HEK293 (cell line): ENCODE measurements at regions not wholly inside any gene's neighbourhood (a gene's known extent, or its start where the extent isn't known, plus 50 kb on each side); places are given as distances from the start of the nearest gene placed in this dataset.

Experiments used
- CTCF ChIA-PET: fragments of 350-600 bp; formaldehyde crosslinking; extraction: SDS; loops from one replicate; lab custom pipeline; 2021; ENCODE audit warnings: antibody characterized with exemption; lab: Yijun Ruan, JAX
- POLR2A ChIA-PET: fragments of 300-600 bp; formaldehyde crosslinking; extraction: SDS; loops from one replicate; lab custom pipeline; 2020; ENCODE audit warnings: antibody characterized with exemption, inconsistent platforms; lab: Yijun Ruan, JAX
- H3K27ac ChIP-seq: fragments of 200-500 bp; sonication (Bioruptor generic); 2 replicates; pipeline ENCODE4 v1.5.1; 2014; ENCODE audit warnings: low read depth, low read length, control low read depth, inconsistent platforms; ENCODE audit errors: extremely low read depth
- H3K36me3 ChIP-seq, 2 experiments: fragments of 200-500 bp in 1 of 2; sonication (Bioruptor generic) in 1 of 2; 1 replicate in 1 of 2; 2 replicates in 1 of 2; pipeline ENCODE4 v1.5.1; 2014 to 2017; ENCODE audit warnings: inconsistent platforms in 2 of 2, low read length in 2 of 2; ENCODE audit not compliant: control insufficient read depth in 2 of 2, insufficient read depth in 1 of 2
- H3K4me1 ChIP-seq: fragments of 200-500 bp; sonication (Bioruptor generic); 2 replicates; pipeline ENCODE4 v1.5.1; 2014; ENCODE audit warnings: mild to moderate bottlenecking, low read length, inconsistent platforms; ENCODE audit not compliant: control insufficient read depth, insufficient read depth
- H3K4me3 ChIP-seq: 2 replicates; pipeline ENCODE4 v1.5.1; 2011; ENCODE audit warnings: low read depth, mild to moderate bottlenecking, control low read depth, low read length, moderate library complexity
- H3K9me3 ChIP-seq: fragments of 200-500 bp; sonication (Bioruptor generic); 2 replicates; pipeline ENCODE4 v1.5.1; 2014; ENCODE audit warnings: low read depth, low read length, inconsistent platforms; ENCODE audit not compliant: control insufficient read depth, insufficient read depth
- IKZF3 ChIP-seq: fragments of 450-650 bp; IDR thresholded peaks from 2 replicates; pipeline ENCODE4 v1.5.0; 2018; ENCODE audit warnings: missing biosample characterization, mild to moderate bottlenecking, missing genetic modification characterization, moderate library complexity
- KLF16 ChIP-seq: fragments of 450-650 bp; formaldehyde crosslinking; IDR thresholded peaks from 2 replicates; pipeline ENCODE4 v1.5.1; 2017; ENCODE audit warnings: missing biosample characterization, missing genetic modification characterization
- OSR2 ChIP-seq: fragments of 450-650 bp; formaldehyde crosslinking; IDR thresholded peaks from 2 replicates; pipeline ENCODE4 v1.5.1; 2016; ENCODE audit warnings: missing biosample characterization, missing genetic modification characterization
- REPIN1 ChIP-seq: fragments of 450-650 bp; formaldehyde crosslinking; IDR thresholded peaks from 2 replicates; pipeline ENCODE4 v1.5.1; 2017; ENCODE audit warnings: missing biosample characterization, missing genetic modification characterization, low read depth
- YY2 ChIP-seq: fragments of 450-650 bp; formaldehyde crosslinking; IDR thresholded peaks from 2 replicates; pipeline ENCODE4 v1.5.1; 2016; ENCODE audit warnings: missing biosample characterization, missing genetic modification characterization
- ZBTB21 ChIP-seq: fragments of 450-650 bp; formaldehyde crosslinking; IDR thresholded peaks from 2 replicates; pipeline ENCODE4 v1.5.1; 2017; ENCODE audit warnings: missing biosample characterization, missing genetic modification characterization
- ZBTB48 ChIP-seq: fragments of 450-650 bp; formaldehyde crosslinking; IDR thresholded peaks from 2 replicates; pipeline ENCODE4 v1.5.1; 2016; ENCODE audit warnings: missing biosample characterization, missing genetic modification characterization
- ZFP69B ChIP-seq: fragments of 450-650 bp; formaldehyde crosslinking; IDR thresholded peaks from 2 replicates; pipeline ENCODE4 v1.5.1; 2016; ENCODE audit warnings: missing biosample characterization, missing genetic modification characterization
- ZNF140 ChIP-seq: fragments of 450-650 bp; formaldehyde crosslinking; IDR thresholded peaks from 2 replicates; pipeline ENCODE4 v1.5.1; 2016; ENCODE audit warnings: missing biosample characterization, missing genetic modification characterization
- ZNF2 ChIP-seq: fragments of 450-650 bp; formaldehyde crosslinking; IDR thresholded peaks from 2 replicates; pipeline ENCODE4 v1.5.1; 2016; ENCODE audit warnings: missing biosample characterization, missing genetic modification characterization
- ZNF221 ChIP-seq: fragments of 450-650 bp; formaldehyde crosslinking; IDR thresholded peaks from 2 replicates; pipeline ENCODE4 v1.5.1; 2017; ENCODE audit warnings: missing biosample characterization, missing genetic modification characterization, borderline replicate concordance
- ZNF426 ChIP-seq: fragments of 450-650 bp; formaldehyde crosslinking; IDR thresholded peaks from 2 replicates; pipeline ENCODE4 v1.5.1; 2017; ENCODE audit warnings: missing biosample characterization, missing genetic modification characterization, mild to moderate bottlenecking, inconsistent platforms, moderate library complexity
- ZNF670 ChIP-seq: fragments of 450-650 bp; formaldehyde crosslinking; IDR thresholded peaks from 2 replicates; pipeline ENCODE4 v1.5.1; 2016; ENCODE audit warnings: missing biosample characterization, missing genetic modification characterization, low read depth
- ZNF776 ChIP-seq: fragments of 450-650 bp; formaldehyde crosslinking; IDR thresholded peaks from 2 replicates; pipeline ENCODE4 v1.5.0; 2017; ENCODE audit warnings: missing biosample characterization, missing genetic modification characterization, borderline replicate concordance
- ZNF843 ChIP-seq: fragments of 450-650 bp; formaldehyde crosslinking; IDR thresholded peaks from 2 replicates; pipeline ENCODE4 v1.5.1; 2016; ENCODE audit warnings: missing biosample characterization, missing genetic modification characterization
- ZXDB ChIP-seq: fragments of 450-650 bp; formaldehyde crosslinking; IDR thresholded peaks from 2 replicates; pipeline ENCODE4 v1.5.1; 2016; ENCODE audit warnings: missing biosample characterization, missing genetic modification characterization
- TF ChIP-seq, protein P1 (sequence below): fragments of 450-650 bp; formaldehyde crosslinking; IDR thresholded peaks from 2 replicates; pipeline ENCODE4 v1.5.1; 2016; ENCODE audit warnings: missing biosample characterization, missing genetic modification characterization
- TF ChIP-seq, protein P2 (sequence below): fragments of 450-650 bp; formaldehyde crosslinking; IDR thresholded peaks from 2 replicates; pipeline ENCODE4 v1.5.1; 2017; ENCODE audit warnings: missing biosample characterization, mild to moderate bottlenecking, missing genetic modification characterization, moderate library complexity
- TF ChIP-seq, protein P3 (sequence below): fragments of 450-650 bp; formaldehyde crosslinking; IDR thresholded peaks from 2 replicates; pipeline ENCODE4 v1.5.1; 2016; ENCODE audit warnings: missing biosample characterization, missing genetic modification characterization
- TF ChIP-seq, protein P4 (sequence below): fragments of 450-650 bp; formaldehyde crosslinking; IDR thresholded peaks from 2 replicates; pipeline ENCODE4 v1.5.1; 2016; ENCODE audit warnings: missing biosample characterization, missing genetic modification characterization, low read depth
- TF ChIP-seq, protein P5 (sequence below): fragments of 450-650 bp; formaldehyde crosslinking; IDR thresholded peaks from 2 replicates; pipeline ENCODE4 v1.5.1; 2017; ENCODE audit warnings: missing biosample characterization, missing genetic modification characterization

DNA sequence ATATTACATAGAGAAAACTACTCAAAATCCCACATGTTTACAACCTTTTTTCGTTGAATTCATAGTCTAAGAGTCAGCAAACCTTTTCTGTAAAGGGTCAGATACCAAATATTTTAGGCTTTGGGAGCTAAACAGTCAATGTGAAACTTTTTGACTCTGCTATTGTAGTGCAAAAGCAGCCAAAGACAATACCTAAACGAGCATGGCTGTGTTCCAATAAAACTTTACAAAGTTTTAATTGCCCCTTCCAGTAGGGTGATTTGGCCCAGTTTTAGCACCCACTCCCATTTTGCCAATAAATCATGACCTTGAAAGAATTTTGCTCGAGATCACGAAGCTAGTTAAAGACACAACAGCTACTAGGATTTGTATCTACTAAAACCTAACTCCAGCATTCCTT, 147.2 kb downstream of the ANKRD50 start:
- Histone ChIP-seq H3K27ac (no peak overlapping the region), H3K4me1 (no peaks in the 10 kb centered on the region), H3K4me3 (no peak overlapping the region), H3K9me3 (no peaks in the 10 kb centered on the region), H3K36me3 (no peaks in the 10 kb centered on the region)
- POLR2A ChIA-PET: no interaction called here
- no peak for TF ChIP-seq IKZF3 (tag by site-specific recombination)
- no peak for TF ChIP-seq ZNF2 (tag by site-specific recombination)
- no peak for TF ChIP-seq KLF16 (tag by site-specific recombination)
- no peak for TF ChIP-seq REPIN1 (tag by site-specific recombination)
- no peak for TF ChIP-seq ZXDB
- TF ChIP-seq, protein P1, sequence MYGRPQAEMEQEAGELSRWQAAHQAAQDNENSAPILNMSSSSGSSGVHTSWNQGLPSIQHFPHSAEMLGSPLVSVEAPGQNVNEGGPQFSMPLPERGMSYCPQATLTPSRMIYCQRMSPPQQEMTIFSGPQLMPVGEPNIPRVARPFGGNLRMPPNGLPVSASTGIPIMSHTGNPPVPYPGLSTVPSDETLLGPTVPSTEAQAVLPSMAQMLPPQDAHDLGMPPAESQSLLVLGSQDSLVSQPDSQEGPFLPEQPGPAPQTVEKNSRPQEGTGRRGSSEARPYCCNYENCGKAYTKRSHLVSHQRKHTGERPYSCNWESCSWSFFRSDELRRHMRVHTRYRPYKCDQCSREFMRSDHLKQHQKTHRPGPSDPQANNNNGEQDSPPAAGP: no peak
- CTCF ChIA-PET: no interaction called here

DNA sequence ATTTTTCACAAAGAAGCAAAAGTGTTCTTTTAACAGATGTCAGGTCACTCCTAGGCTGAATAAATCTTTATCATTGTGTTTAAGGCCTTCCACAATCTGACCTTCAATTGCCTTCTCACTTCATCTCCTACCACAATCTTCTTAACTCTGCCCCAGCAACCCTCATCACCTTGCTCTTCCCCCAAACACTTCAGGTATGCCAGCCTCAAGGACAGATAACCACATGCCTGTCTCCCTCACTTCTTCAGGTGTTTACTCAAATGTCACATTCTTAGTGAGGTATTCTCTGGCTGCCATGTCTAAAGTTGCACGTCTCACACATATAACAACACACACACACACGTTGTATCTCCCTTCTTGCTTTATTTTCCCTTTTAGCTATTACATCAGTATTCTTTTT, 146.5 kb downstream of the ANKRD50 start:
- H3K4me1 ChIP-seq: no peaks in the 10 kb centered on the region
- H3K27ac ChIP-seq: no peak overlapping the region
- H3K4me3 ChIP-seq: no peak overlapping the region
- CTCF ChIA-PET: no interaction called here
- H3K9me3 ChIP-seq: no peaks in the 10 kb centered on the region
- TF ChIP-seq ZFP69B: no peak
- no peak for TF ChIP-seq OSR2 (tag by site-specific recombination)
- TF ChIP-seq, protein P2, sequence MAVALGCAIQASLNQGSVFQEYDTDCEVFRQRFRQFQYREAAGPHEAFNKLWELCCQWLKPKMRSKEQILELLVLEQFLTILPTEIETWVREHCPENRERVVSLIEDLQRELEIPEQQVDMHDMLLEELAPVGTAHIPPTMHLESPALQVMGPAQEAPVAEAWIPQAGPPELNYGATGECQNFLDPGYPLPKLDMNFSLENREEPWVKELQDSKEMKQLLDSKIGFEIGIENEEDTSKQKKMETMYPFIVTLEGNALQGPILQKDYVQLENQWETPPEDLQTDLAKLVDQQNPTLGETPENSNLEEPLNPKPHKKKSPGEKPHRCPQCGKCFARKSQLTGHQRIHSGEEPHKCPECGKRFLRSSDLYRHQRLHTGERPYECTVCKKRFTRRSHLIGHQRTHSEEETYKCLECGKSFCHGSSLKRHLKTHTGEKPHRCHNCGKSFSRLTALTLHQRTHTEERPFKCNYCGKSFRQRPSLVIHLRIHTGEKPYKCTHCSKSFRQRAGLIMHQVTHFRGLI: no peak
- TF ChIP-seq, all 188 proteins: peak for 0
- POLR2A ChIA-PET: no interaction called here
- no peaks in the 10 kb centered on the region for H3K36me3 ChIP-seq

DNA sequence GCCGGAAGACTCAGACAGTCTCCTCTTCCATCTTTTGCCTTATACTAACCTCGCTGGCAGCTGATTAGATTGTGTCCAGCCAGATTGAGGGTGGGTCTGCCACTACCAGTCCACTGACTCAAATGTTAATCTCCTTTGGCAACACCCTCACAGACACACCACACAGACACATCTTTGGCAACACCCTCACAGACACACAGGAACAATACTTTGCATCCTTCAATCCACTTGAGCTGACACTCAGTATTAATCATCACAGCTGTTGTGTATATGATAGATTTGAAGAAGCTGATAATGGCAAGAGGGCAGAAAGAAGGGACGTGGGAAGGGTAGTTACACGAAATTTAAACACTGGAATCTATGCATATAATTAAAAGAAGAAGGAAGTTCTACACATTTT, 139.5 kb downstream of the ANKRD50 start:
- no peak overlapping the region for H3K27ac ChIP-seq
- ChIA-PET POLR2A (no interaction called here), CTCF (no interaction called here)
- H3K4me1 ChIP-seq: no peaks in the 10 kb centered on the region
- no peak for TF ChIP-seq YY2 (tag by site-specific recombination)
- TF ChIP-seq OSR2 (tag by site-specific recombination): no peak
- TF ChIP-seq REPIN1 (tag by site-specific recombination): no peak
- no peak for TF ChIP-seq ZNF140 (tag by site-specific recombination)
- TF ChIP-seq ZNF426 (tag by site-specific recombination): no peak
- TF ChIP-seq, protein P3, sequence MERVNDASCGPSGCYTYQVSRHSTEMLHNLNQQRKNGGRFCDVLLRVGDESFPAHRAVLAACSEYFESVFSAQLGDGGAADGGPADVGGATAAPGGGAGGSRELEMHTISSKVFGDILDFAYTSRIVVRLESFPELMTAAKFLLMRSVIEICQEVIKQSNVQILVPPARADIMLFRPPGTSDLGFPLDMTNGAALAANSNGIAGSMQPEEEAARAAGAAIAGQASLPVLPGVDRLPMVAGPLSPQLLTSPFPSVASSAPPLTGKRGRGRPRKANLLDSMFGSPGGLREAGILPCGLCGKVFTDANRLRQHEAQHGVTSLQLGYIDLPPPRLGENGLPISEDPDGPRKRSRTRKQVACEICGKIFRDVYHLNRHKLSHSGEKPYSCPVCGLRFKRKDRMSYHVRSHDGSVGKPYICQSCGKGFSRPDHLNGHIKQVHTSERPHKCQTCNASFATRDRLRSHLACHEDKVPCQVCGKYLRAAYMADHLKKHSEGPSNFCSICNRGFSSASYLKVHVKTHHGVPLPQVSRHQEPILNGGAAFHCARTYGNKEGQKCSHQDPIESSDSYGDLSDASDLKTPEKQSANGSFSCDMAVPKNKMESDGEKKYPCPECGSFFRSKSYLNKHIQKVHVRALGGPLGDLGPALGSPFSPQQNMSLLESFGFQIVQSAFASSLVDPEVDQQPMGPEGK (tag by site-specific recombination): no peak
- TF ChIP-seq ZNF843 (tag by site-specific recombination): no peak
- no peak for TF ChIP-seq ZNF221 (tag by site-specific recombination)
- no peak for TF ChIP-seq ZBTB48 (tag by site-specific recombination)
- TF ChIP-seq, protein P4, sequence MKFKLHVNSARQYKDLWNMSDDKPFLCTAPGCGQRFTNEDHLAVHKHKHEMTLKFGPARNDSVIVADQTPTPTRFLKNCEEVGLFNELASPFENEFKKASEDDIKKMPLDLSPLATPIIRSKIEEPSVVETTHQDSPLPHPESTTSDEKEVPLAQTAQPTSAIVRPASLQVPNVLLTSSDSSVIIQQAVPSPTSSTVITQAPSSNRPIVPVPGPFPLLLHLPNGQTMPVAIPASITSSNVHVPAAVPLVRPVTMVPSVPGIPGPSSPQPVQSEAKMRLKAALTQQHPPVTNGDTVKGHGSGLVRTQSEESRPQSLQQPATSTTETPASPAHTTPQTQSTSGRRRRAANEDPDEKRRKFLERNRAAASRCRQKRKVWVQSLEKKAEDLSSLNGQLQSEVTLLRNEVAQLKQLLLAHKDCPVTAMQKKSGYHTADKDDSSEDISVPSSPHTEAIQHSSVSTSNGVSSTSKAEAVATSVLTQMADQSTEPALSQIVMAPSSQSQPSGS (tag by site-specific recombination): no peak
- no peak for TF ChIP-seq ZNF776
- no peak for TF ChIP-seq ZNF670
- no peak for TF ChIP-seq ZBTB21 (tag by site-specific recombination)
- TF ChIP-seq, protein P5, sequence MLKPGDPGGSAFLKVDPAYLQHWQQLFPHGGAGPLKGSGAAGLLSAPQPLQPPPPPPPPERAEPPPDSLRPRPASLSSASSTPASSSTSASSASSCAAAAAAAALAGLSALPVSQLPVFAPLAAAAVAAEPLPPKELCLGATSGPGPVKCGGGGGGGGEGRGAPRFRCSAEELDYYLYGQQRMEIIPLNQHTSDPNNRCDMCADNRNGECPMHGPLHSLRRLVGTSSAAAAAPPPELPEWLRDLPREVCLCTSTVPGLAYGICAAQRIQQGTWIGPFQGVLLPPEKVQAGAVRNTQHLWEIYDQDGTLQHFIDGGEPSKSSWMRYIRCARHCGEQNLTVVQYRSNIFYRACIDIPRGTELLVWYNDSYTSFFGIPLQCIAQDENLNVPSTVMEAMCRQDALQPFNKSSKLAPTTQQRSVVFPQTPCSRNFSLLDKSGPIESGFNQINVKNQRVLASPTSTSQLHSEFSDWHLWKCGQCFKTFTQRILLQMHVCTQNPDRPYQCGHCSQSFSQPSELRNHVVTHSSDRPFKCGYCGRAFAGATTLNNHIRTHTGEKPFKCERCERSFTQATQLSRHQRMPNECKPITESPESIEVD (tag by site-specific recombination): no peak
- H3K36me3 ChIP-seq: no peaks in the 10 kb centered on the region
- H3K9me3 ChIP-seq: no peaks in the 10 kb centered on the region
- no peak overlapping the region for H3K4me3 ChIP-seq
